ENCODE measurements at regions not wholly inside any gene's neighbourhood (a gene's known extent, or its start where the extent isn't known, plus 50 kb on each side); places are given as distances from the start of the nearest gene placed in this dataset.

- Histone ChIP-seq H3K9me3 (ENCODE audit: control insufficient read depth, low read length) (no peaks in the 10 kb centered on the region), H3K4me3 (ENCODE audit: insufficient read depth, low read depth, low read length, poor library complexity, severe bottlenecking) (no peak overlapping the region), H3K36me3 (ENCODE audit: control insufficient read depth, insufficient read depth, low read length) (no peaks in the 10 kb centered on the region), H3K27ac (ENCODE audit: insufficient read depth, low read length, poor library complexity, severe bottlenecking) (no peak overlapping the region), H3K27me3 (replicated peaks; ENCODE audit: control insufficient read depth, insufficient read depth, low read length, poor library complexity, severe bottlenecking) (no peaks in the 10 kb centered on the region), H3K4me1 (ENCODE audit: control insufficient read depth, insufficient read depth, low read length, poor library complexity, severe bottlenecking) (no peaks in the 10 kb centered on the region)
- peak in 2 of 3 donors; percentile 22 to 29 for DNase-seq
Measured at GRCh38 chr12:107990325-107990724, 138.8 kb upstream of the WSCD2 start.

- Histone ChIP-seq H3K36me3 (ENCODE audit: control insufficient read depth, insufficient read depth, low read length) (no peaks in the 10 kb centered on the region), H3K4me1 (ENCODE audit: control insufficient read depth, insufficient read depth, low read length, poor library complexity, severe bottlenecking) (no peaks in the 10 kb centered on the region), H3K27ac (ENCODE audit: insufficient read depth, low read length, poor library complexity, severe bottlenecking) (no peak overlapping the region), H3K27me3 (replicated peaks; ENCODE audit: control insufficient read depth, insufficient read depth, low read length, poor library complexity, severe bottlenecking) (no peaks in the 10 kb centered on the region), H3K9me3 (ENCODE audit: control insufficient read depth, low read length) (no peaks in the 10 kb centered on the region), H3K4me3 (ENCODE audit: insufficient read depth, low read depth, low read length, poor library complexity, severe bottlenecking) (no peak overlapping the region)
- DNase-seq: no peak
Measured at GRCh38 chr12:107992029-107992428, 137.1 kb upstream of the WSCD2 start.

GRCh38 chr12:107992870-107993451 lies 136.1 kb upstream of the WSCD2 start:
- Histone ChIP-seq H3K36me3 (ENCODE audit: control insufficient read depth, insufficient read depth, low read length) (no peaks in the 10 kb centered on the region), H3K9me3 (ENCODE audit: control insufficient read depth, low read length) (no peaks in the 10 kb centered on the region), H3K4me3 (ENCODE audit: insufficient read depth, low read depth, low read length, poor library complexity, severe bottlenecking) (no peak overlapping the region), H3K27me3 (replicated peaks; ENCODE audit: control insufficient read depth, insufficient read depth, low read length, poor library complexity, severe bottlenecking) (no peaks in the 10 kb centered on the region), H3K27ac (ENCODE audit: insufficient read depth, low read length, poor library complexity, severe bottlenecking) (no peak overlapping the region), H3K4me1 (ENCODE audit: control insufficient read depth, insufficient read depth, low read length, poor library complexity, severe bottlenecking) (no peaks in the 10 kb centered on the region)
- DNase-seq: no peak

DNA sequence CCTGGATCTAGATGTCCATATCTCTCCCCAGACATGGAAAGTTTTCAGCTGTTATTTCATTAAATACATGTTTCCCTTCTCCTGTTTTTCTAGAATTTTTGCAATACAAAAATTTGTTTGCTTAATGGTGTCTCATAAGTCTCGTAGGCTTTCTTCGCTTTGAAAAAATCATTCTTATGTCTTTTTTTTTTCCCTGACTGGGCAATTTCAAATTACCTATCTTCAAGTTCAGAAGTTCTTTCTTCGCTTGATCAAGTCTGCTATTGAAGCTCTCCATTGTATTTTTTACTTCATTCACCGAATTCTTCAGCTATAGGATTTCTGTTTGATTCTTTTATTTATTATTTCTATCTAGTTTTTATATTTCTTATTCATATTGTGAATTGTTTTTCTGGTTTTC lies 130.2 kb upstream of the WSCD2 start:
- no peaks in the 10 kb centered on the region for H3K27me3 ChIP-seq (replicated peaks; ENCODE audit: control insufficient read depth, insufficient read depth, low read length, poor library complexity, severe bottlenecking)
- H3K27ac ChIP-seq (ENCODE audit: insufficient read depth, low read length, poor library complexity, severe bottlenecking): no peak overlapping the region
- H3K4me1 ChIP-seq (ENCODE audit: control insufficient read depth, insufficient read depth, low read length, poor library complexity, severe bottlenecking): no peaks in the 10 kb centered on the region
- no peak overlapping the region for H3K4me3 ChIP-seq (ENCODE audit: insufficient read depth, low read depth, low read length, poor library complexity, severe bottlenecking)
- DNase-seq: no peak
- H3K36me3 ChIP-seq (ENCODE audit: control insufficient read depth, insufficient read depth, low read length): no peaks in the 10 kb centered on the region
- H3K9me3 ChIP-seq (ENCODE audit: control insufficient read depth, low read length): no peaks in the 10 kb centered on the region

- Histone ChIP-seq H3K9me3 (ENCODE audit: control insufficient read depth, low read length) (no peaks in the 10 kb centered on the region), H3K27ac (ENCODE audit: insufficient read depth, low read length, poor library complexity, severe bottlenecking) (no peak overlapping the region), H3K36me3 (ENCODE audit: control insufficient read depth, insufficient read depth, low read length) (no peaks in the 10 kb centered on the region), H3K27me3 (replicated peaks; ENCODE audit: control insufficient read depth, insufficient read depth, low read length, poor library complexity, severe bottlenecking) (no peaks in the 10 kb centered on the region), H3K4me3 (ENCODE audit: insufficient read depth, low read depth, low read length, poor library complexity, severe bottlenecking) (no peak overlapping the region), H3K4me1 (ENCODE audit: control insufficient read depth, insufficient read depth, low read length, poor library complexity, severe bottlenecking) (no peaks in the 10 kb centered on the region)
- DNase-seq: no peak
Measured at GRCh38 chr12:108000111-108000510, 129.0 kb upstream of the WSCD2 start.

DNA sequence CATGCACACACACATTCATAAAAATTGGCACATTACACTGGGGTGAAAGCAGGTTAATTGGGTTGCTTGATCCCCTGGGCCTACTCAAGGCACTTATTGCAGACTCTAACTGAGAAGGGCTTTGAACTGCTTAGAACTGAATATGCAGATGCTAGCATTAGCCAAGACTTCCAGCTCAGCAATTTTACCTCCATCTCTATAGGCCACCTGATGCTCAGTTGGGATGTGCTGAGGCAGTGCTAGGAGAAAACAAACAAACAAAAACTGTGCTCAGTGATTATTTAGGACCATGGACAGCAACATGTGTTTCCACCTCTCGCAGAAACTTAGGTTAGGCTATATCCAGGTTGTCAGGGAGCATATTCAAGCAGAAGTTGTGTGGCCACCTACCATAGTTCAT lies 124.8 kb upstream of the WSCD2 start:
- H3K27me3 ChIP-seq (replicated peaks; ENCODE audit: control insufficient read depth, insufficient read depth, low read length, poor library complexity, severe bottlenecking): peaks cover 3% of the 10 kb centered on the region
- no peak for DNase-seq
- H3K4me1 ChIP-seq (ENCODE audit: control insufficient read depth, insufficient read depth, low read length, poor library complexity, severe bottlenecking): no peaks in the 10 kb centered on the region
- H3K36me3 ChIP-seq (ENCODE audit: control insufficient read depth, insufficient read depth, low read length): no peaks in the 10 kb centered on the region
- no peak overlapping the region for H3K4me3 ChIP-seq (ENCODE audit: insufficient read depth, low read depth, low read length, poor library complexity, severe bottlenecking)
- no peak overlapping the region for H3K27ac ChIP-seq (ENCODE audit: insufficient read depth, low read length, poor library complexity, severe bottlenecking)
- H3K9me3 ChIP-seq (ENCODE audit: control insufficient read depth, low read length): no peaks in the 10 kb centered on the region

DNA sequence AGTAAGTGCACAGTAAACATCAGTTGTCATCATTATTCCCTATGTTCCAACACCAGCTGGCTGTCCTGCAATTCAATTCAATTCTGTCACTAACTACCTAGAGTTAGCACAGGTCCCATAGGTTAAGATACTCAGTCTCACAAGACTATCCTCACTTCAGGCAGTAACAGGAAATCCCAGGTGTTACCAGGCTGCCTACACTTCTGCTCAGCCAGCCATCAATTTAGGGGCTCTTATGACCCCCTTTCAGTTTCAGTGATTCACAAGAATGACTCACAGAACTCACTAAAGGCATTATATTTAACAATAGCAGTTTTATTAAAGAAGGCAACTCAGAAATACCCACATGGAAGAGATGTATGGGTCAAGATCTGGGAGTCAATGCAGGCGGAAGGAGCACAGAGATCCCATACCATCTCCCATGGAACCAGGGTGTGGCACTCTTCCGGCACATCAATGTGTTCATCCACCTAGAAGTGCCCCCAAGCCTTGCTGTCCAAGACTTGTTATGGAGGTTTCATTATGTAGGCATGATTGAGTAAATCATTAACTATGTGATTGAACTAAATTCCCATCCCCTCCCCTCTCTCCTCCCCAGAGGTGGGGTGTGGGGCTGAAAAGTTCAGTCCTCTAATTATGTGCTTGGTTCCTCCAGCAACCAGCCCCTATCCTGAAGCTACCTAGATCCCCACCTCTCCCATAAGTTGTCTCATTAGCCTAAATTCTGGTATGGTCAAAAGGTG lies 120.8 kb upstream of the WSCD2 start:
- Histone ChIP-seq H3K4me1 (ENCODE audit: control insufficient read depth, insufficient read depth, low read length, poor library complexity, severe bottlenecking) (no peaks in the 10 kb centered on the region), H3K36me3 (ENCODE audit: control insufficient read depth, insufficient read depth, low read length) (no peaks in the 10 kb centered on the region), H3K27ac (ENCODE audit: insufficient read depth, low read length, poor library complexity, severe bottlenecking) (no peak overlapping the region), H3K27me3 (replicated peaks; ENCODE audit: control insufficient read depth, insufficient read depth, low read length, poor library complexity, severe bottlenecking) (peaks cover 3% of the 10 kb centered on the region), H3K4me3 (ENCODE audit: insufficient read depth, low read depth, low read length, poor library complexity, severe bottlenecking) (no peak overlapping the region), H3K9me3 (ENCODE audit: control insufficient read depth, low read length) (no peaks in the 10 kb centered on the region)
- DNase-seq: no peak

- Histone ChIP-seq H3K27me3 (replicated peaks; ENCODE audit: control insufficient read depth, insufficient read depth, low read length, poor library complexity, severe bottlenecking) (peaks cover 3% of the 10 kb centered on the region), H3K4me1 (ENCODE audit: control insufficient read depth, insufficient read depth, low read length, poor library complexity, severe bottlenecking) (no peaks in the 10 kb centered on the region), H3K9me3 (ENCODE audit: control insufficient read depth, low read length) (no peaks in the 10 kb centered on the region), H3K27ac (ENCODE audit: insufficient read depth, low read length, poor library complexity, severe bottlenecking) (no peak overlapping the region), H3K4me3 (ENCODE audit: insufficient read depth, low read depth, low read length, poor library complexity, severe bottlenecking) (no peak overlapping the region), H3K36me3 (ENCODE audit: control insufficient read depth, insufficient read depth, low read length) (no peaks in the 10 kb centered on the region)
- no peak for DNase-seq
Measured at GRCh38 chr12:108009442-108010070, 119.5 kb upstream of the WSCD2 start.

GRCh38 chr12:108016022-108016564 lies 113.0 kb upstream of the WSCD2 start:
- Histone ChIP-seq H3K4me3 (ENCODE audit: insufficient read depth, low read depth, low read length, poor library complexity, severe bottlenecking) (no peak overlapping the region), H3K4me1 (ENCODE audit: control insufficient read depth, insufficient read depth, low read length, poor library complexity, severe bottlenecking) (no peaks in the 10 kb centered on the region), H3K9me3 (ENCODE audit: control insufficient read depth, low read length) (no peaks in the 10 kb centered on the region), H3K27ac (ENCODE audit: insufficient read depth, low read length, poor library complexity, severe bottlenecking) (no peak overlapping the region), H3K36me3 (ENCODE audit: control insufficient read depth, insufficient read depth, low read length) (no peaks in the 10 kb centered on the region), H3K27me3 (replicated peaks; ENCODE audit: control insufficient read depth, insufficient read depth, low read length, poor library complexity, severe bottlenecking) (no peaks in the 10 kb centered on the region)
- no peak for DNase-seq

- no peaks in the 10 kb centered on the region for H3K9me3 ChIP-seq (ENCODE audit: control insufficient read depth, low read length)
- H3K36me3 ChIP-seq (ENCODE audit: control insufficient read depth, insufficient read depth, low read length): no peaks in the 10 kb centered on the region
- no peak for DNase-seq
- no peaks in the 10 kb centered on the region for H3K27me3 ChIP-seq (replicated peaks; ENCODE audit: control insufficient read depth, insufficient read depth, low read length, poor library complexity, severe bottlenecking)
- no peaks in the 10 kb centered on the region for H3K4me1 ChIP-seq (ENCODE audit: control insufficient read depth, insufficient read depth, low read length, poor library complexity, severe bottlenecking)
- H3K27ac ChIP-seq (ENCODE audit: insufficient read depth, low read length, poor library complexity, severe bottlenecking): no peak overlapping the region
- no peak overlapping the region for H3K4me3 ChIP-seq (ENCODE audit: insufficient read depth, low read depth, low read length, poor library complexity, severe bottlenecking)
Measured at GRCh38 chr12:108017472-108018057, 111.5 kb upstream of the WSCD2 start.
